ENCODE measurements at regions not wholly inside any gene's neighbourhood (a gene's known extent, or its start where the extent isn't known, plus 50 kb on each side); places are given as distances from the start of the nearest gene placed in this dataset.
"Not testable (repeated sequence)": the region's sequence is repeated elsewhere in the genome, so short reads cannot be mapped to it uniquely, and the experiment has no call there.

DNA sequence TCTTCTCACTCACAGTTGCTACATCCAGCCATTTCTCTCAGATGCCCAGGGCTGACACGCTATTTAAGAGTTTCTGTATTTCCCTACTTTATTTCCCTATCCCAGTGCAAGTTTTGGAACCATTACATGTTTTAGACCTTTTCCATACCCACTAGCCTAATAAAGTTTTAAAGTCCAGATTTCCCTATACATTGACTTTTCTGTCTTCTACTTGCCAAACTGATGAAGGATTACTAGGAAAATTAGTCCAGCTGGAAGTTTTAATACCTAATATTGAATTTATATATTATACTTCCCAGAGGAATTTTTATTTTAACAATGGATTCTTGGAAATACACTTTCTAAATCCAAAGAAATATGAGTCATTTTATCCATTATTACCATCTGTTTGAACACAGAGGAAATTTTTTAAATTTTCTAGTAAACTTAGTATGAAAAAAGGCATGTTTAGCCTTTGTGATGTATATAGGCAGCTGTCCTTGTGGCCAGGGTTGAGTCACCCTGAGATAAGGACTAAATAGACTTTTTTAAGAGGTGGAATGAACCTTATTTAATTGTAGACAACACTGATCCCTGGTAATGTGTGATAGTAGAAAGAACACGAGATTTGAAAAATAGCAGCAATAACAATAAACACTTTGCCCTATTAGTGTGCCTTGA is 205.0 kb downstream of the TFEC start:
- no peaks in the 10 kb centered on the region for H3K4me1 Mint-ChIP-seq (ENCODE audit: low read depth in 2 of 2)
- no peak overlapping the region for H3K4me3 Mint-ChIP-seq
- no peaks in the 10 kb centered on the region for H3K9me3 Mint-ChIP-seq
- no peak for DNase-seq (ENCODE audit: low spot score)
- no peak overlapping the region for H3K27ac Mint-ChIP-seq
- no peaks in the 10 kb centered on the region for H3K36me3 Mint-ChIP-seq
- H3K27me3 Mint-ChIP-seq, result no peaks in the 10 kb centered on the region
- ATAC-seq, result no peak

DNA sequence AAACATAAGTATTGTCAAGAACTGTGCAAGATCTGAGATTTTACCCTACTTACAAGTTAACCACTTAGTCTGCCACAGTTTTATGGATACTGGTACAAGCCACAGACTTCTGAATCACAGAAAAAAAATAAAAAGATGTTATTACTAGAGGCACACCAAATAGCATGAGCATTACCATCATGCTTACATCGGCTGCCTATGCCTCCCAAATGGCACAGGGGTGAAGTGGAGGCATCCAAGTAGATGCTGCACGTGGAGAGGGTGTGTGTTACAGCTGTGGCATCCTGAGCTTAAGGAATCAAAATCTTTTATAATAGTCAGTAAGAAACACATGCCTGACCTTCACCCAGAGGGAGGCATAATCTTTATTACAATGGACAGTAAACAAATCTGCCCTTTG is 207.8 kb downstream of the TFEC start:
- H3K4me1 Mint-ChIP-seq (ENCODE audit: low read depth in 2 of 2), result no peaks in the 10 kb centered on the region
- DNase-seq (ENCODE audit: low spot score) (no peak), ATAC-seq (no peak)
- H3K27ac Mint-ChIP-seq, result no peak overlapping the region
- H3K9me3 Mint-ChIP-seq, result no peaks in the 10 kb centered on the region
- H3K4me3 Mint-ChIP-seq, result no peak overlapping the region
- no peaks in the 10 kb centered on the region for H3K36me3 Mint-ChIP-seq
- no peaks in the 10 kb centered on the region for H3K27me3 Mint-ChIP-seq

GRCh38 chr7:115822380-115822779 is 208.2 kb downstream of the TFEC start:
- Mint-ChIP-seq H3K4me1 (ENCODE audit: low read depth in 2 of 2) (no peaks in the 10 kb centered on the region), H3K9me3 (no peaks in the 10 kb centered on the region), H3K27me3 (no peaks in the 10 kb centered on the region), H3K4me3 (no peak overlapping the region), H3K27ac (no peak overlapping the region), H3K36me3 (no peaks in the 10 kb centered on the region)
- no peak for DNase-seq (ENCODE audit: low spot score)
- no peak for ATAC-seq

DNA sequence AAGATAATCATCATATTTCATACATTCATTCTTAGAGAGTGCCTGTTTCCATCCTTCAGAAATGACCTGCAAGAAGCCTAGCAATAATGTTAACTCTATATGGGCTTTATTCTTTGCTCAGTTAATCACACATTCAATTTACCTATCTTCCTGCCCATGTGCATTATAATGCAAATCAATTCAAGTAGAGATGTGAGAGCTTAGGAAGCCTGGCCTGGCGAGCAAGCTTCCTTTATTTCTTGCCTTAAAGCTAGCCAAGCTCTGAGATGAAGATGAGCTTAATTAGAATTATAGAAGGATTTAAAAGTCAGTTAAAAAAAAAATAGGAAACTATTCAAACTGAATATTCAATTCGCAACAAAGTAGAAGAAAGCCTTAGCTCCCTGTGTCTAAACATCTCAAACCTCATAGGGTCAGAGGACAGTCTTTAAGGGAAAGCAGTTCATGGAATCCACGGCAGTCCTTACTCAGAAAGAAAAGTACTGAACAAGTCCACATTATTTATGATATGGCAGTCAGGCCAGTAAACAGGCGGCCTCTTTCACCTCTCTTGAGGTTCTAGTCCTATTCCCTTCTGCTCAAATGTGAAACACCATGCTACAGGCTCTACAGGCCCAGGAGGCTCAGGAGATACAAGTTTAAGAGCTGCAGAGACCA is 214.1 kb downstream of the TFEC start:
- no peak for DNase-seq (ENCODE audit: low spot score)
- Mint-ChIP-seq H3K36me3 (no peaks in the 10 kb centered on the region), H3K27ac (no peak overlapping the region), H3K27me3 (no peaks in the 10 kb centered on the region), H3K4me3 (no peak overlapping the region), H3K4me1 (ENCODE audit: low read depth in 2 of 2) (no peaks in the 10 kb centered on the region), H3K9me3 (no peaks in the 10 kb centered on the region)
- ATAC-seq, result no peak

DNA sequence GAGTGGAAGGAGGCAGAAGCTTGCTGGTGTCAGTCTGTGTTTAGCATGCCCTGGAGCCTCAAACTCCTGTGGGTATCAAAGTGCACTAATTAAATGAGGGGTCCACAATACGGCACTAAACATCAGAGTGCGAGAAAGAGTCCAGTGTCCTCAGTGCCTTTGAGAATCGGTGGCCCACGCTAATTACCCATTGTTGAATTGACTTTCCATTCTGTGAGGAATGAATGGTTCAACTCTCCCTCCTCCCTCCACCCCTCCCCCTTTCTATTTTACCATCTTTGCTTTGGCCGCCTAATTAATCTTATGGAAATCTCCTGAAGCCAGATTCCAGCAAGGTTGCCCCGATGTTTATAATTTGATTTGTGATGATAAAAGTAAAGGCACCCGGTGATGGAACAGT is 217.8 kb downstream of the TFEC start:
- H3K4me1 Mint-ChIP-seq (ENCODE audit: low read depth in 2 of 2), result no peaks in the 10 kb centered on the region

DNA sequence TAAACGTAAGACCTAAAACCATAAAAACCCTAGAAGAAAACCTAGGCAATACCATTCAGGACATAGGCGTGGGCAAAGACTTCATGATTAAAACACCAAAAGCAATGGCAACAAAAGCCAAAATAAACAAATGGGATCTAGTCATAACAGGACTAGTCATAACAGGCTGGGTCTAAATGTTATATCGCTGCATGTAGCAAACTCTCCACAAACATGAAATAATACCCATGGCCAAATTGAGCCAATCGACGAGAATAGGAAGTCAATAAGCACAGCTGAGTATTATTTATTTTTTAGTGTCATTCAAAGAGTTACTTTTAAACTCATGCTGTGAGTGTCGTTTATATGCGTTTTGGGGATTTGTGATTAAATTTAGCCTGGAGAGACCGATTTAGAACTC is 225.1 kb downstream of the TFEC start:
- H3K4me1 Mint-ChIP-seq (ENCODE audit: low read depth in 2 of 2), result no peaks in the 10 kb centered on the region
- H3K36me3 Mint-ChIP-seq, result no peaks in the 10 kb centered on the region
- no peak overlapping the region for H3K4me3 Mint-ChIP-seq
- H3K27me3 Mint-ChIP-seq, result no peaks in the 10 kb centered on the region
- peaks cover 3% of the 10 kb centered on the region for H3K9me3 Mint-ChIP-seq
- DNase-seq (ENCODE audit: low spot score) (no peak), ATAC-seq (no peak)
- H3K27ac Mint-ChIP-seq, result no peak overlapping the region

More for the DNA sequence above, 217.8 kb downstream of the TFEC start:
- H3K36me3 Mint-ChIP-seq, result no peaks in the 10 kb centered on the region
- ATAC-seq (no peak), DNase-seq (ENCODE audit: low spot score) (no peak)
- no peaks in the 10 kb centered on the region for H3K27me3 Mint-ChIP-seq
- no peaks in the 10 kb centered on the region for H3K9me3 Mint-ChIP-seq
- H3K4me3 Mint-ChIP-seq, result no peak overlapping the region
- no peak overlapping the region for H3K27ac Mint-ChIP-seq

GRCh38 chr7:115802415-115802814 is 228.1 kb downstream of the TFEC start:
- no peaks in the 10 kb centered on the region for H3K4me1 Mint-ChIP-seq (ENCODE audit: low read depth in 2 of 2)
- no peak overlapping the region for H3K27ac Mint-ChIP-seq
- H3K36me3 Mint-ChIP-seq, result no peaks in the 10 kb centered on the region
- H3K9me3 Mint-ChIP-seq, result peaks cover 3% of the 10 kb centered on the region
- no peak overlapping the region for H3K4me3 Mint-ChIP-seq
- no peak for DNase-seq (ENCODE audit: low spot score)
- ATAC-seq, result no peak
- H3K27me3 Mint-ChIP-seq, result peaks cover 0 to 8% of the 10 kb centered on the region in 2 donors

- Mint-ChIP-seq H3K4me3 (no peak overlapping the region), H3K27me3 (peaks cover 0 to 8% of the 10 kb centered on the region in 2 donors), H3K4me1 (ENCODE audit: low read depth in 2 of 2) (no peaks in the 10 kb centered on the region), H3K27ac (no peak overlapping the region), H3K36me3 (no peaks in the 10 kb centered on the region), H3K9me3 (no peaks in the 10 kb centered on the region)
- no peak for DNase-seq (ENCODE audit: low spot score)
- ATAC-seq, result no peak
Measured at GRCh38 chr7:115799430-115799829, 231.1 kb downstream of the TFEC start.

- Mint-ChIP-seq H3K27me3 (peaks cover 0 to 1% of the 10 kb centered on the region in 2 donors), H3K27ac (no peak overlapping the region), H3K36me3 (no peaks in the 10 kb centered on the region), H3K4me1 (ENCODE audit: low read depth in 2 of 2) (no peaks in the 10 kb centered on the region), H3K4me3 (no peak overlapping the region), H3K9me3 (peaks cover 4% of the 10 kb centered on the region)
- DNase-seq (ENCODE audit: low spot score) (no peak), ATAC-seq (no peak)
Measured at GRCh38 chr7:115793958-115794702, 236.4 kb downstream of the TFEC start.

- Mint-ChIP-seq H3K36me3 (no peaks in the 10 kb centered on the region), H3K4me1 (ENCODE audit: low read depth in 2 of 2) (no peaks in the 10 kb centered on the region), H3K27me3 (no peaks in the 10 kb centered on the region), H3K27ac (no peak overlapping the region), H3K4me3 (no peak overlapping the region), H3K9me3 (peaks cover 8% of the 10 kb centered on the region)
- DNase-seq (ENCODE audit: low spot score) (no peak), ATAC-seq (peak in 1 of 2 donors; percentile 27)
Measured at GRCh38 chr7:115789901-115790300, 240.7 kb downstream of the TFEC start.

DNA sequence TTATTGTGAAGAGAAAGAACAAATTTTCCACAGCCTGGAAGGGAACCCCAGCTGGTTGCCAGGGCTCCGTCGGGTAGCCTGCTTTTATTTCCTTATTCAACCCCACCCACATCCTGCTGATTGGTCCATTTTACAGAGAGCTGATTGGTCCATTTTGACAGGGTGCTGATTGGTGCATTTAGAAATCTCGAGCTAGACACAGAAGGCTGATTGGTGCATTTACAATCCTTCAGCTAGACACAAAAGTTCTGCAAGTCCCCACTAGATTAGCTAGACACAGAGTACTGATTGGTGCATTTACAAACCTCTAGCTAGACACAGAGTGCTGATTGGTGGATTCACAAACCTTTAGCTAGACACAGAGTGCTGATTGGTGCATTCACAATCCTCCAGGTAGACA is 241.1 kb downstream of the TFEC start:
- H3K36me3 Mint-ChIP-seq; H3K27ac Mint-ChIP-seq; H3K4me1 Mint-ChIP-seq (ENCODE audit: low read depth in 2 of 2): not testable (repeated sequence)

DNA sequence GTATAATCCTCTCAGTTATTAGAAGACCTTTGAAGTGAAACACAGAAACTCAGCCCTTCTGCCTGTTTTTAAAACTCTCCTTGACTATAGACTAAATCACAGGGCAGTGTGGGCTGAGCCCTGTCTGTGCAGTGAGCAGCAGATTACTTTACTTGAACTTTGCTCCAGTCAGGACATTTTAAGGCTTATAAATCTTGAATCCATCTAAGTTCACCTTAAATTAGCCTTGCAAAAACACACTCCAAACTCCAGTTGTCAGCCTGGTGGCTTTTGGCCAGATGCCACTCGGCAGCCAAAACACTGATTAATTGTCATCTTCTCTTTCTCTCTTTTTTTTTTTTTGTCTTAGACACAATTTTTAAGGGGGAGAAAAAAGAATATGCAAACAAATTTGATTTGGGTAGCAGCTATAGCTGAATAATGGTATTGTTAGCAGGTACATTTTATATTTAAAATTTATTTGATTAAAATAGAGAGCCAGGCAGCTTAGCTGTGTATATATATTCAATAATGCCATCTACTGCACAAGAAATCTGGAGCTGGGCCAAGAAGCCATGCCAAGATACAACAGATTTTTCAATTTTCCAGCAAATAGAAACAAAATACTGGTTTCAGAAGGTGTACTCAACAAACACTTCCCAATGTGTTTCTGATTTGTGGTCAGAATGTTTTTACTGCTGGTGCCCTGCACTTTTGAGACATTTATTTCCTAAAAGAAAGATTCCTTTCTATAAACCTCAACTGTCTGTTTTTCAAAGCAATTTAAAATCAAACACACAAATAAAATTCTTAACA is 247.7 kb downstream of the TFEC start:
- H3K27me3 Mint-ChIP-seq, result no peaks in the 10 kb centered on the region
- DNase-seq (ENCODE audit: low spot score), result no peak

More for the DNA sequence above, 241.1 kb downstream of the TFEC start:
- not testable (repeated sequence) for H3K4me3 Mint-ChIP-seq; ATAC-seq; H3K27me3 Mint-ChIP-seq; H3K9me3 Mint-ChIP-seq; DNase-seq (ENCODE audit: low spot score)

DNA sequence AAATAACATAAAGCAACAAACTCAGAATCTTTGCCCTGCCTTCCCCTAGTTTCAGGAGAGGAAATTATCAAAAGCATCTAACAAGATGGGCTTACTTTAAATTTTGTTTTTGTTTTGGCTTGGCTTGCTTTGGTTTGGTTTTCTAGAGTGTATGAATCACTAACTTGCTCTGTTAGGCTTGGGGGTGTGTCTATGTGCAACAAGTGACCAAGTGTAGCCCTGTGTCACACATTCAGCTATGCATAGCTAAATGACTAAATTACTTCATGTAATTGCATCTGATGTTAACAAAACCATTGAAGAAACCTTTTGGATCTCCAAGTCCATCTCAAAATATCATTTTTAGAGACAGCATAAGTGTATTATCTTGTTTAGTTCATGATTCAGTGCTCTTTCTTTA is 251.0 kb downstream of the TFEC start:
- Mint-ChIP-seq H3K4me3 (no peak overlapping the region), H3K9me3 (no peaks in the 10 kb centered on the region), H3K36me3 (no peaks in the 10 kb centered on the region), H3K27ac (no peak overlapping the region), H3K4me1 (ENCODE audit: low read depth in 2 of 2) (no peaks in the 10 kb centered on the region), H3K27me3 (no peaks in the 10 kb centered on the region)
- ATAC-seq (no peak), DNase-seq (ENCODE audit: low spot score) (no peak)

More for the DNA sequence above, 247.7 kb downstream of the TFEC start:
- Mint-ChIP-seq H3K4me1 (ENCODE audit: low read depth in 2 of 2) (no peaks in the 10 kb centered on the region), H3K4me3 (no peak overlapping the region), H3K36me3 (no peaks in the 10 kb centered on the region), H3K9me3 (peaks cover 4% of the 10 kb centered on the region), H3K27ac (no peak overlapping the region)
- ATAC-seq, result no peak

- Mint-ChIP-seq H3K27ac (no peak overlapping the region), H3K4me1 (ENCODE audit: low read depth in 2 of 2) (no peaks in the 10 kb centered on the region), H3K36me3 (no peaks in the 10 kb centered on the region), H3K27me3 (no peaks in the 10 kb centered on the region), H3K4me3 (no peak overlapping the region), H3K9me3 (peaks cover 3% of the 10 kb centered on the region)
- DNase-seq (ENCODE audit: low spot score) (no peak), ATAC-seq (no peak)
Measured at GRCh38 chr7:115775981-115776380, 254.6 kb downstream of the TFEC start.
